SK-N-MC (cell line): ENCODE measurements at regions not wholly inside any gene's neighbourhood (a gene's known extent, or its start where the extent isn't known, plus 50 kb on each side); places are given as distances from the start of the nearest gene placed in this dataset.

Experiments used
- EZH2 ChIP-seq: fragments of 200-600 bp; sonication (generic); IDR thresholded peaks from one replicate; pipeline ENCODE4 v1.6.1; 2017; ENCODE audit warnings: antibody characterized with exemption
- FOXP2 ChIP-seq: optimal IDR thresholded peaks from 2 replicates; pipeline ENCODE3; 2011; ENCODE audit warnings: mild to moderate bottlenecking, moderate library complexity; ENCODE audit not compliant: insufficient read depth; ENCODE audit errors: extremely low read length, control extremely low read depth
- POLR2AphosphoS5 ChIP-seq: IDR thresholded peaks from 2 replicates; pipeline ENCODE4 v1.6.1; 2012; ENCODE audit warnings: mild to moderate bottlenecking, low read depth, low read length, borderline replicate concordance

DNA sequence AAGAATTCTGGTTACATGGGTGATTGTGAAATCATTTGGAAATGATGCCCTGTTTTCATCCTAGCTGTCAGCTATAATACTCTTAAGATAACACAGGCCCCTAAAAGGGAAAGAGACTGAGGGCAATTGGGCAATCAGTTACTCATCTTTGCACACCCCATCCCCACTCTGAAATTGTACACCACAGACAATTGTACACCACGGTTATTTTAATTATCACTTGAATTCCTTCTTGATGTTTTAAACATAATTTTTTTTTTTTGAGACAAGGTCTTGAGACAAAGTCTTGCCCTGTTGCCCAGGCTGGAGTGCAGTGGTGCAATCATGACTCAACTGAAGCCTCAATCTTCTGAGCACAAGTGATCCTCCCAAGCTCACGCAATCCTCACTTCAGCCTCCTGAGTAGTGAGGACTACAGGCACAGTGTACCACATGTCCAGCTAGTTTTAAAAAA lies 862.4 kb upstream of the ACVR2A start:
- TF ChIP-seq EZH2 (no peak), POLR2AphosphoS5 (no peak), FOXP2 (no peak)
